ENCODE measurements at regions not wholly inside any gene's neighbourhood (a gene's known extent, or its start where the extent isn't known, plus 50 kb on each side); places are given as distances from the start of the nearest gene placed in this dataset.

DNA sequence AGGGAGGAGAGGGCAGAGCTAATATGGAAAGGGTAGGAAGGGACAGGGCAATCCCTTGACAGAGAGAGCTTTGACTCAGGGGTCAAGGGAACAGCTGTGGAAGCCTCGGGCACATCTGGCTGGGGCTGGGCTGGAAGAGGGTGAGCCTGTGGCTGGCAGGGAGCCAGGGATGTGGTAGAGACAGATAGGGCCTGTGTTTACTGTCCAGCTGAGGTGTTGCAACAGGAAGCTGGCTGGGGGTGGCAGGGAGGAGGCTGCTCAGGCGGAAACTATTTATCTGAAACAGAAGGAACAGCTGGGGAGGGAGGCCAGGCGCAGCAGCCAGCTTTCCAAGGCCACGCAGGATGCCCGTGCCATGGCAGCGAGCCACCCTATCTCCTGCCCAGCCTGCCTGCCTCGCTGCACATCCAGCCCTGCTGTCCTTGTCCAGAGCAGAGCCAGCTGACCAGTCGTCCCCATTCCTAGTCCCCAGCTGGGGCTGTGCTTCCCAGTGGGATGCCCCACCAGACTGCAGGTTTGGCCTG, 264.7 kb downstream of the CYP26B1 start (continued):
- no peak for TF ChIP-seq POLR2AphosphoS2 (IDR thresholded peaks at IDR 0.05; ENCODE audit: low read length)
- no peak for TF ChIP-seq ZNF707 (CRISPR knock-in tag; conservative IDR thresholded peaks at IDR 0.05)
- TF ChIP-seq GTF2F1 (IDR thresholded peaks at IDR 0.05; ENCODE audit: low read depth, low read length) = no peak
- TF ChIP-seq NR4A1 (CRISPR knock-in tag; IDR thresholded peaks at IDR 0.05) = 0 out of 2 replicates have a peak, but pooled peaks have one; percentile 60
- peak; percentile 90 for TF ChIP-seq NR4A1 (tag; IDR thresholded peaks at IDR 0.05)
- TF ChIP-seq MYNN (IDR thresholded peaks at IDR 0.05) = peak; percentile 98
- no peak for TF ChIP-seq MYNN (CRISPR knock-in tag; IDR thresholded peaks at IDR 0.05)
- TF ChIP-seq FOS (IDR thresholded peaks at IDR 0.05; ENCODE audit: extremely low read depth, insufficient read length) = no peak
- no peak for TF ChIP-seq SAP30 (IDR thresholded peaks at IDR 0.05; ENCODE audit: borderline replicate concordance, insufficient read depth, low read depth, low read length, poor library complexity, severe bottlenecking)
- peak; percentile 99 for TF ChIP-seq CEBPB (tag; IDR thresholded peaks at IDR 0.05)
- peak; percentile 89 for TF ChIP-seq ATF7 (IDR thresholded peaks at IDR 0.05)
- peak; percentile 99 for TF ChIP-seq TCF3 (CRISPR knock-in tag; IDR thresholded peaks at IDR 0.05)
- TF ChIP-seq RB1 (IDR thresholded peaks at IDR 0.05; ENCODE audit: low read depth) = no peak
- 0 out of 2 replicates have a peak, but pooled peaks have one; percentile 37 for TF ChIP-seq ZNF431 (CRISPR knock-in tag; IDR thresholded peaks at IDR 0.05)
- no peak for TF ChIP-seq RBM34 (IDR thresholded peaks at IDR 0.05; ENCODE audit: borderline replicate concordance, insufficient read depth, low read length)
- TF ChIP-seq TRIM28 (IDR thresholded peaks at IDR 0.05) = peak; percentile 57; the same call in 1 of the 2 replicates
- no peak for TF ChIP-seq ZNF146 (CRISPR knock-in tag; IDR thresholded peaks at IDR 0.05; ENCODE audit: unreplicated experiment)
- no peak for TF ChIP-seq ILK (tag; IDR thresholded peaks at IDR 0.05; ENCODE audit: borderline replicate concordance, low read depth)
- TF ChIP-seq, protein P1, sequence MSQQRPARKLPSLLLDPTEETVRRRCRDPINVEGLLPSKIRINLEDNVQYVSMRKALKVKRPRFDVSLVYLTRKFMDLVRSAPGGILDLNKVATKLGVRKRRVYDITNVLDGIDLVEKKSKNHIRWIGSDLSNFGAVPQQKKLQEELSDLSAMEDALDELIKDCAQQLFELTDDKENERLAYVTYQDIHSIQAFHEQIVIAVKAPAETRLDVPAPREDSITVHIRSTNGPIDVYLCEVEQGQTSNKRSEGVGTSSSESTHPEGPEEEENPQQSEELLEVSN (IDR thresholded peaks at IDR 0.05; ENCODE audit: borderline replicate concordance in 1 of 2, extremely low read depth in 1 of 2, insufficient read depth in 1 of 2, insufficient read length in 1 of 2, low read depth in 1 of 2, low read length in 1 of 2, poor library complexity in 1 of 2, severe bottlenecking in 1 of 2) = no peak
- TF ChIP-seq, protein P2, sequence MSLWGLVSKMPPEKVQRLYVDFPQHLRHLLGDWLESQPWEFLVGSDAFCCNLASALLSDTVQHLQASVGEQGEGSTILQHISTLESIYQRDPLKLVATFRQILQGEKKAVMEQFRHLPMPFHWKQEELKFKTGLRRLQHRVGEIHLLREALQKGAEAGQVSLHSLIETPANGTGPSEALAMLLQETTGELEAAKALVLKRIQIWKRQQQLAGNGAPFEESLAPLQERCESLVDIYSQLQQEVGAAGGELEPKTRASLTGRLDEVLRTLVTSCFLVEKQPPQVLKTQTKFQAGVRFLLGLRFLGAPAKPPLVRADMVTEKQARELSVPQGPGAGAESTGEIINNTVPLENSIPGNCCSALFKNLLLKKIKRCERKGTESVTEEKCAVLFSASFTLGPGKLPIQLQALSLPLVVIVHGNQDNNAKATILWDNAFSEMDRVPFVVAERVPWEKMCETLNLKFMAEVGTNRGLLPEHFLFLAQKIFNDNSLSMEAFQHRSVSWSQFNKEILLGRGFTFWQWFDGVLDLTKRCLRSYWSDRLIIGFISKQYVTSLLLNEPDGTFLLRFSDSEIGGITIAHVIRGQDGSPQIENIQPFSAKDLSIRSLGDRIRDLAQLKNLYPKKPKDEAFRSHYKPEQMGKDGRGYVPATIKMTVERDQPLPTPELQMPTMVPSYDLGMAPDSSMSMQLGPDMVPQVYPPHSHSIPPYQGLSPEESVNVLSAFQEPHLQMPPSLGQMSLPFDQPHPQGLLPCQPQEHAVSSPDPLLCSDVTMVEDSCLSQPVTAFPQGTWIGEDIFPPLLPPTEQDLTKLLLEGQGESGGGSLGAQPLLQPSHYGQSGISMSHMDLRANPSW (CRISPR knock-in tag; IDR thresholded peaks at IDR 0.05) = no peak
- TF ChIP-seq ZNF133 (CRISPR knock-in tag; IDR thresholded peaks at IDR 0.05) = no peak
- TF ChIP-seq, protein P3, sequence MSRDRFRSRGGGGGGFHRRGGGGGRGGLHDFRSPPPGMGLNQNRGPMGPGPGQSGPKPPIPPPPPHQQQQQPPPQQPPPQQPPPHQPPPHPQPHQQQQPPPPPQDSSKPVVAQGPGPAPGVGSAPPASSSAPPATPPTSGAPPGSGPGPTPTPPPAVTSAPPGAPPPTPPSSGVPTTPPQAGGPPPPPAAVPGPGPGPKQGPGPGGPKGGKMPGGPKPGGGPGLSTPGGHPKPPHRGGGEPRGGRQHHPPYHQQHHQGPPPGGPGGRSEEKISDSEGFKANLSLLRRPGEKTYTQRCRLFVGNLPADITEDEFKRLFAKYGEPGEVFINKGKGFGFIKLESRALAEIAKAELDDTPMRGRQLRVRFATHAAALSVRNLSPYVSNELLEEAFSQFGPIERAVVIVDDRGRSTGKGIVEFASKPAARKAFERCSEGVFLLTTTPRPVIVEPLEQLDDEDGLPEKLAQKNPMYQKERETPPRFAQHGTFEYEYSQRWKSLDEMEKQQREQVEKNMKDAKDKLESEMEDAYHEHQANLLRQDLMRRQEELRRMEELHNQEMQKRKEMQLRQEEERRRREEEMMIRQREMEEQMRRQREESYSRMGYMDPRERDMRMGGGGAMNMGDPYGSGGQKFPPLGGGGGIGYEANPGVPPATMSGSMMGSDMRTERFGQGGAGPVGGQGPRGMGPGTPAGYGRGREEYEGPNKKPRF (IDR thresholded peaks at IDR 0.05; ENCODE audit: low read depth, low read length) = no peak
- no peak for TF ChIP-seq RBM39 (optimal IDR thresholded peaks at IDR 0.05; ENCODE audit: low read depth, low read length)
- TF ChIP-seq HDAC1 (IDR thresholded peaks at IDR 0.05) = peak in 1 of 2 experiments; percentile 78; a peak in 2 of 4 replicates
- TF ChIP-seq NFXL1 (CRISPR knock-in tag; IDR thresholded peaks at IDR 0.05) = peak; percentile 55; the same call in 1 of the 2 replicates
- no peak for TF ChIP-seq MAFK (IDR thresholded peaks at IDR 0.05; ENCODE audit: low read length)

All from K562 (cell line).